WTC11 (cell line): ENCODE measurements at regions not wholly inside any gene's neighbourhood (a gene's known extent, or its start where the extent isn't known, plus 50 kb on each side); places are given as distances from the start of the nearest gene placed in this dataset.

Source experiments
- ATAC-seq: fragments of 200-7000 bp; cut with Tn5 transposase; 2 replicates; pipeline ENCODE4 v1.10.0; 2021; ENCODE audit warnings: mild to moderate bottlenecking, moderate library complexity
- CTCF ChIA-PET: fragments of 300-600 bp; sonication (Branson Sonifier 250); formaldehyde crosslinking; loops from one replicate; lab custom pipeline; 2021; ENCODE audit warnings: antibody characterized with exemption; lab: Charles Lee
- POLR2A ChIA-PET: fragments of 350-600 bp; sonication (Branson Sonifier 250); formaldehyde crosslinking; loops from one replicate; lab custom pipeline; 2021; ENCODE audit warnings: antibody characterized with exemption; lab: Charles Lee
- DNase-seq: peaks from one replicate; pipeline ENCODE4 v3.0.0; 2021; ENCODE audit warnings: low spot score
- H3K27ac Mint-ChIP-seq: 2 replicates; pipeline ENCODE4 v1.8.0; 2021; ENCODE audit warnings: mixed read lengths
- H3K27me3 Mint-ChIP-seq: 2 replicates; pipeline ENCODE4 v1.8.0; 2021; ENCODE audit warnings: low read depth, mild to moderate bottlenecking, moderate library complexity, mixed read lengths
- H3K36me3 Mint-ChIP-seq: 2 replicates; pipeline ENCODE4 v1.8.0; 2021; ENCODE audit warnings: mixed read lengths
- H3K4me1 Mint-ChIP-seq: 2 replicates; pipeline ENCODE4 v1.8.0; 2022; ENCODE audit warnings: mixed read lengths
- H3K4me3 Mint-ChIP-seq: 2 replicates; pipeline ENCODE4 v1.8.0; 2021; ENCODE audit warnings: mild to moderate bottlenecking, moderate library complexity, mixed read lengths
- H3K9me3 Mint-ChIP-seq: 2 replicates; pipeline ENCODE4 v1.8.0; 2021; ENCODE audit warnings: mixed read lengths
- AFF4 ChIP-seq: sonication (generic); formaldehyde crosslinking; IDR thresholded peaks from 2 replicates; pipeline ENCODE4 v1.8.1; 2023; ENCODE audit warnings: mild to moderate bottlenecking, missing genetic modification reagents, borderline replicate concordance
- ATF1 ChIP-seq: sonication (generic); formaldehyde crosslinking; IDR thresholded peaks from 2 replicates; pipeline ENCODE4 v1.8.1; 2023; ENCODE audit warnings: mild to moderate bottlenecking, moderate library complexity, missing genetic modification reagents
- ATF2 ChIP-seq: sonication (generic); formaldehyde crosslinking; IDR thresholded peaks from 2 replicates; pipeline ENCODE4 v1.8.1; 2022; ENCODE audit warnings: low read depth, missing genetic modification reagents, borderline replicate concordance
- CREB1 ChIP-seq: sonication (generic); formaldehyde crosslinking; IDR thresholded peaks from 2 replicates; pipeline ENCODE4 v1.8.0; 2023; ENCODE audit warnings: mild to moderate bottlenecking, missing genetic modification reagents
- E2F5 ChIP-seq: sonication (generic); formaldehyde crosslinking; IDR thresholded peaks from 2 replicates; pipeline ENCODE4 v1.8.1; 2022; ENCODE audit warnings: mild to moderate bottlenecking, moderate library complexity, missing genetic modification reagents
- ELF4 ChIP-seq: sonication (generic); formaldehyde crosslinking; IDR thresholded peaks from 2 replicates; pipeline ENCODE4 v1.8.1; 2022; ENCODE audit warnings: low read depth, mild to moderate bottlenecking, moderate library complexity, missing genetic modification reagents
- EMX1 ChIP-seq: fragments of 250-450 bp; sonication (Bioruptor Pico); IDR thresholded peaks from 2 replicates; pipeline ENCODE4 v1.8.0; 2021; ENCODE audit warnings: mild to moderate bottlenecking
- ESRRA ChIP-seq: sonication (generic); formaldehyde crosslinking; IDR thresholded peaks from 2 replicates; pipeline ENCODE4 v1.8.1; 2022; ENCODE audit warnings: mild to moderate bottlenecking, missing genetic modification reagents, borderline replicate concordance
- GTF2I ChIP-seq: fragments of 250-450 bp; sonication (Bioruptor Pico); conservative IDR thresholded peaks from 2 replicates; pipeline ENCODE4 v1.4.0; 2021; ENCODE audit warnings: mild to moderate bottlenecking
- HMGA2 ChIP-seq: fragments of 250-450 bp; sonication (Bioruptor Pico); IDR thresholded peaks from 2 replicates; pipeline ENCODE4 v1.4.0; 2021; ENCODE audit warnings: mild to moderate bottlenecking, moderate library complexity
- MYBL2 ChIP-seq: sonication (generic); formaldehyde crosslinking; IDR thresholded peaks from 2 replicates; pipeline ENCODE4 v1.8.1; 2023; ENCODE audit warnings: mild to moderate bottlenecking, moderate library complexity, missing genetic modification reagents
- NFATC4 ChIP-seq: fragments of 250-450 bp; sonication (Bioruptor Pico); IDR thresholded peaks from 2 replicates; pipeline ENCODE4 v1.9.0; 2021; ENCODE audit warnings: mild to moderate bottlenecking
- NR2C2 ChIP-seq: sonication (generic); formaldehyde crosslinking; IDR thresholded peaks from 2 replicates; pipeline ENCODE4 v1.8.0; 2022; ENCODE audit warnings: mild to moderate bottlenecking, missing genetic modification reagents
- PREB ChIP-seq: sonication (generic); formaldehyde crosslinking; IDR thresholded peaks from 2 replicates; pipeline ENCODE4 v1.8.1; 2022; ENCODE audit warnings: mild to moderate bottlenecking, missing genetic modification reagents, moderate library complexity, borderline replicate concordance
- RELA ChIP-seq: sonication (generic); formaldehyde crosslinking; IDR thresholded peaks from 2 replicates; pipeline ENCODE4 v1.8.1; 2022; ENCODE audit warnings: missing genetic modification reagents, mild to moderate bottlenecking, borderline replicate concordance
- SOX15 ChIP-seq: fragments of 250-450 bp; sonication (Bioruptor Pico); IDR thresholded peaks from 2 replicates; pipeline ENCODE4 v1.9.0; 2021; ENCODE audit warnings: mild to moderate bottlenecking
- ZBTB21 ChIP-seq: sonication (generic); formaldehyde crosslinking; IDR thresholded peaks from 2 replicates; pipeline ENCODE4 v1.8.1; 2023; ENCODE audit warnings: mild to moderate bottlenecking, missing genetic modification reagents, borderline replicate concordance
- ZNF138 ChIP-seq: sonication (generic); formaldehyde crosslinking; conservative IDR thresholded peaks from 2 replicates; pipeline ENCODE4 v1.8.1; 2022; ENCODE audit warnings: mild to moderate bottlenecking, moderate library complexity, missing genetic modification reagents
- ZNF232 ChIP-seq: sonication (generic); formaldehyde crosslinking; IDR thresholded peaks from 2 replicates; pipeline ENCODE4 v1.8.0; 2022; ENCODE audit warnings: mild to moderate bottlenecking, missing genetic modification reagents
- ZNF317 ChIP-seq: sonication (generic); formaldehyde crosslinking; IDR thresholded peaks from 2 replicates; pipeline ENCODE4 v1.8.1; 2023; ENCODE audit warnings: low read depth, mild to moderate bottlenecking, moderate library complexity, missing genetic modification reagents, borderline replicate concordance
- ZNF416 ChIP-seq: fragments of 250-450 bp; sonication (Bioruptor Pico); IDR thresholded peaks from 2 replicates; pipeline ENCODE4 v1.9.0; 2021; ENCODE audit warnings: mild to moderate bottlenecking, inconsistent platforms
- ZNF671 ChIP-seq: fragments of 250-450 bp; sonication (Bioruptor Pico); IDR thresholded peaks from 2 replicates; pipeline ENCODE4 v1.8.0; 2021; ENCODE audit warnings: mild to moderate bottlenecking
- ZSCAN18 ChIP-seq: fragments of 250-450 bp; sonication (Bioruptor Pico); IDR thresholded peaks from 2 replicates; pipeline ENCODE4 v2.1.2; 2022; ENCODE audit warnings: mild to moderate bottlenecking, moderate library complexity

GRCh38 chr11:42065199-42065598 lies 605.7 kb upstream of the LRRC4C start:
- no peaks in the 10 kb centered on the region for H3K36me3 Mint-ChIP-seq
- no peak for ATAC-seq
- no peak overlapping the region for H3K4me3 Mint-ChIP-seq
- no peaks in the 10 kb centered on the region for H3K4me1 Mint-ChIP-seq
- peaks cover 13% of the 10 kb centered on the region; the same call in 1 of the 2 replicates for H3K9me3 Mint-ChIP-seq
- ChIA-PET CTCF (no interaction called here), POLR2A (no interaction called here)
- no peak overlapping the region for H3K27ac Mint-ChIP-seq
- no peak for TF ChIP-seq NFATC4 (CRISPR knock-in tag)
- no peak for TF ChIP-seq ZNF671 (CRISPR knock-in tag)
- no peak for TF ChIP-seq E2F5
- TF ChIP-seq EMX1 (CRISPR knock-in tag) = no peak
- TF ChIP-seq HMGA2 (CRISPR knock-in tag) = peak; percentile 93; the same call in 1 of the 2 replicates
- no peak for TF ChIP-seq RELA (CRISPR knock-in tag)
- no peak for TF ChIP-seq ZNF232 (CRISPR knock-in tag)
- TF ChIP-seq ZSCAN18 = no peak
- TF ChIP-seq, all 79 proteins: peak for 1
- H3K27me3 Mint-ChIP-seq = no peaks in the 10 kb centered on the region
- no peak for DNase-seq

- H3K4me1 Mint-ChIP-seq = no peaks in the 10 kb centered on the region
- TF ChIP-seq ZBTB21 (CRISPR knock-in tag) = no peak
- peak; percentile 64; the same call in 1 of the 2 replicates for TF ChIP-seq ZNF317 (CRISPR knock-in tag)
- H3K4me3 Mint-ChIP-seq = no peak overlapping the region
- ChIA-PET POLR2A (no interaction called here), CTCF (no interaction called here)
- H3K27me3 Mint-ChIP-seq = no peaks in the 10 kb centered on the region
- no peak for ATAC-seq
- H3K36me3 Mint-ChIP-seq = no peaks in the 10 kb centered on the region
- H3K9me3 Mint-ChIP-seq = peaks cover 13% of the 10 kb centered on the region; the same call in 1 of the 2 replicates
- H3K27ac Mint-ChIP-seq = no peak overlapping the region
- DNase-seq = peak; percentile 6
Observed at GRCh38 chr11:42066113-42066512, 606.7 kb upstream of the LRRC4C start.

GRCh38 chr11:42074306-42074705 lies 614.9 kb upstream of the LRRC4C start:
- H3K27ac Mint-ChIP-seq = no peak overlapping the region
- no peaks in the 10 kb centered on the region for H3K9me3 Mint-ChIP-seq
- no peaks in the 10 kb centered on the region for H3K36me3 Mint-ChIP-seq
- CTCF ChIA-PET = no interaction called here
- TF ChIP-seq MYBL2 (CRISPR knock-in tag) (no peak), AFF4 (CRISPR knock-in tag) (no peak), ZNF138 (CRISPR knock-in tag) (no peak), ESRRA (CRISPR knock-in tag) (no peak), ELF4 (CRISPR knock-in tag) (no peak)
- H3K4me1 Mint-ChIP-seq = peaks cover 8% of the 10 kb centered on the region
- no peak overlapping the region for H3K4me3 Mint-ChIP-seq
- no peaks in the 10 kb centered on the region for H3K27me3 Mint-ChIP-seq
- POLR2A ChIA-PET = no interaction called here
- DNase-seq = no peak
- ATAC-seq = no peak

GRCh38 chr11:42075180-42075579 lies 615.7 kb upstream of the LRRC4C start:
- CTCF ChIA-PET = no interaction called here
- Mint-ChIP-seq H3K27ac (no peak overlapping the region), H3K4me3 (no peak overlapping the region), H3K27me3 (no peaks in the 10 kb centered on the region), H3K4me1 (peaks cover 8% of the 10 kb centered on the region), H3K9me3 (0 out of 2 replicates have a peak, but pooled peaks cover 3% of the 10 kb centered on the region), H3K36me3 (no peaks in the 10 kb centered on the region)
- POLR2A ChIA-PET = no interaction called here
- DNase-seq (no peak), ATAC-seq (no peak)
- TF ChIP-seq SOX15 (CRISPR knock-in tag) (no peak), CREB1 (CRISPR knock-in tag) (no peak), ZNF138 (CRISPR knock-in tag) (no peak), ATF1 (CRISPR knock-in tag) (no peak), PREB (CRISPR knock-in tag) (no peak), ZNF416 (CRISPR knock-in tag) (no peak), ATF2 (CRISPR knock-in tag) (no peak), RELA (CRISPR knock-in tag) (no peak), NR2C2 (CRISPR knock-in tag) (no peak), GTF2I (no peak)
